ENCODE measurements at regions not wholly inside any gene's neighbourhood (a gene's known extent, or its start where the extent isn't known, plus 50 kb on each side); places are given as distances from the start of the nearest gene placed in this dataset.
"Not testable (repeated sequence)": the region's sequence is repeated elsewhere in the genome, so short reads cannot be mapped to it uniquely, and the experiment has no call there.

- no peaks in the 10 kb centered on the region for H3K27me3 ChIP-seq
- H3K36me3 ChIP-seq, result no peaks in the 10 kb centered on the region
- no peaks in the 10 kb centered on the region for H3K9me3 ChIP-seq
- H3K4me3 ChIP-seq (ENCODE audit: low read depth in 1 of 2, low read length in 1 of 2), result no peak overlapping the region
- TF ChIP-seq CTCF (IDR thresholded peaks at IDR 0.05), result no peak
- no peak overlapping the region for H3K27ac ChIP-seq
- no peaks in the 10 kb centered on the region for H3K4me1 ChIP-seq (ENCODE audit: control insufficient read depth in 1 of 2, insufficient read depth in 1 of 2, low read depth in 1 of 2, low read length in 1 of 2)
Measured at GRCh38 chr2:53127061-53127650, 640.4 kb upstream of the CHAC2 start.

- TF ChIP-seq CTCF (IDR thresholded peaks at IDR 0.05), result no peak
- H3K4me3 ChIP-seq (ENCODE audit: low read depth in 1 of 2, low read length in 1 of 2), result no peak overlapping the region
- no peaks in the 10 kb centered on the region for H3K27me3 ChIP-seq
- H3K27ac ChIP-seq, result no peak overlapping the region
- H3K36me3 ChIP-seq, result no peaks in the 10 kb centered on the region
- no peaks in the 10 kb centered on the region for H3K4me1 ChIP-seq (ENCODE audit: control insufficient read depth in 1 of 2, insufficient read depth in 1 of 2, low read depth in 1 of 2, low read length in 1 of 2)
- no peaks in the 10 kb centered on the region for H3K9me3 ChIP-seq
Measured at GRCh38 chr2:53114991-53115390, 652.6 kb upstream of the CHAC2 start.

- H3K27ac ChIP-seq, result no peak overlapping the region
- H3K4me1 ChIP-seq (ENCODE audit: control insufficient read depth in 1 of 2, insufficient read depth in 1 of 2, low read depth in 1 of 2, low read length in 1 of 2), result no peaks in the 10 kb centered on the region
- no peaks in the 10 kb centered on the region for H3K27me3 ChIP-seq
- H3K4me3 ChIP-seq (ENCODE audit: low read depth in 1 of 2, low read length in 1 of 2), result no peak overlapping the region
- no peak for TF ChIP-seq CTCF (IDR thresholded peaks at IDR 0.05)
- no peaks in the 10 kb centered on the region for H3K9me3 ChIP-seq
- no peaks in the 10 kb centered on the region for H3K36me3 ChIP-seq
Measured at GRCh38 chr2:53114582-53114981, 653.0 kb upstream of the CHAC2 start.

- not testable (repeated sequence) for H3K27me3 ChIP-seq; H3K27ac ChIP-seq; H3K36me3 ChIP-seq; H3K4me1 ChIP-seq (ENCODE audit: control insufficient read depth in 1 of 2, insufficient read depth in 1 of 2, low read depth in 1 of 2, low read length in 1 of 2); H3K9me3 ChIP-seq; H3K4me3 ChIP-seq (ENCODE audit: low read depth in 1 of 2, low read length in 1 of 2)
Measured at GRCh38 chr2:53112408-53112807, 655.2 kb upstream of the CHAC2 start.

GRCh38 chr2:53111406-53111805, 656.2 kb upstream of the CHAC2 start:
- Histone ChIP-seq H3K27me3 (no peaks in the 10 kb centered on the region), H3K4me3 (ENCODE audit: low read depth in 1 of 2, low read length in 1 of 2) (no peak overlapping the region), H3K27ac (no peak overlapping the region), H3K4me1 (ENCODE audit: control insufficient read depth in 1 of 2, insufficient read depth in 1 of 2, low read depth in 1 of 2, low read length in 1 of 2) (no peaks in the 10 kb centered on the region), H3K36me3 (no peaks in the 10 kb centered on the region), H3K9me3 (no peaks in the 10 kb centered on the region)
- no peak for TF ChIP-seq CTCF (IDR thresholded peaks at IDR 0.05)

GRCh38 chr2:53111004-53111403, 656.6 kb upstream of the CHAC2 start:
- Histone ChIP-seq H3K27me3 (no peaks in the 10 kb centered on the region), H3K9me3 (no peaks in the 10 kb centered on the region), H3K36me3 (no peaks in the 10 kb centered on the region), H3K27ac (no peak overlapping the region), H3K4me1 (ENCODE audit: control insufficient read depth in 1 of 2, insufficient read depth in 1 of 2, low read depth in 1 of 2, low read length in 1 of 2) (no peaks in the 10 kb centered on the region), H3K4me3 (ENCODE audit: low read depth in 1 of 2, low read length in 1 of 2) (no peak overlapping the region)
- no peak for TF ChIP-seq CTCF (IDR thresholded peaks at IDR 0.05)
